ENCODE measurements at regions not wholly inside any gene's neighbourhood (a gene's known extent, or its start where the extent isn't known, plus 50 kb on each side); places are given as distances from the start of the nearest gene placed in this dataset.

DNA sequence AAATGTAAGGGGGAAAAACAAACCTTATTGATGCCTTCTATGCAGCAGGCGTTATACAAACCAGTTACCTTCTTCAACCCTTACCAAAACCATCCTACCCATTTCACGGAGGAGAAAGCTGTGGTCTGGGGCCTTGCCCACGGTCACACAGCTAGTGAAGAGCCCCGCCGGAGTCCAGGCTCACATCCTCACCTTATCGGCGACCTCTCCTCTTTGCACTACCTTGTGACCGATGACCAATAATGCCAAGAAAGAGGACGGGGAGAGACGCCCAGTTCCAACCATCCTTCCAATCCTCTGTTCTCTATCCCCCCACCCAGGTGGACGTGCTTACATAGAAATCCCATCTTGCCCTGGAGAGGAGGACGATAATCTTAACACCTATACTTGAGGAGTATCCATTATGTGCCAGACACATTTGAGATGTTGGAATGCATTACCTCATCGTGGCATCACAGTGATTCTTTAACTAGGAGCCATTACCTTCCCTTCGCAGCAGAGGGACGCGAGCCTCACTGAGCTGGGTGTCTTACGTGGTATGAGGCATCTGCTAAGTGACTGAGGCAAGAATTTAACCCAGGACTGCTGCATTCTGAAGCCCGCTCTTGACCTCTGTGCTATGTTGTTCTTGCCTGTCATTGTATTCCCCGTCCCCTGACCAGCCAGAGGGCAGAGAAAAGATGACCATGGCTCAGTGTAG lies 253.7 kb upstream of the B3GAT1 start:
- ATAC-seq (no peak), DNase-seq (ENCODE audit: extremely low read depth in 1 of 4, low spot score in 3 of 4) (no peak), FAIRE-seq (no peak)
- Histone ChIP-seq H2AFZ (ENCODE audit: low read depth, low read length) (no peak overlapping the region), H3K9me1 (ENCODE audit: control insufficient read depth, insufficient read depth, low read length) (no peaks in the 10 kb centered on the region), H3K9ac (ENCODE audit: insufficient read depth in 1 of 2, low read depth in 2 of 2, low read length in 2 of 2) (no peak overlapping the region), H3K4me3 (no peak overlapping the region), H3K36me3 (ENCODE audit: control insufficient read depth, insufficient read depth, low read length) (no peaks in the 10 kb centered on the region), H3K9me3 (replicated peaks; ENCODE audit: control insufficient read depth, insufficient read depth, low read depth, low read length) (no peaks in the 10 kb centered on the region), H4K20me1 (replicated peaks; ENCODE audit: control insufficient read depth, insufficient read depth, low read length) (0 out of 2 replicates have a peak, but pooled peaks cover 4% of the 10 kb centered on the region), H3K27ac (ENCODE audit: extremely low read depth, low read depth, low read length) (no peak overlapping the region), H3K4me1 (replicated peaks in 1 of 2; ENCODE audit: control insufficient read depth in 2 of 2, insufficient read depth in 2 of 2, low read length in 2 of 2) (no peaks in the 10 kb centered on the region), H3K27me3 (ENCODE audit: control insufficient read depth in 2 of 2, insufficient read depth in 2 of 2, low read length in 2 of 2) (peaks cover 2 to 46% of the 10 kb centered on the region in 2 experiments; a peak in 3 of 5 replicates), H3K4me2 (ENCODE audit: insufficient read depth, low read length) (no peak overlapping the region), H3K79me2 (ENCODE audit: control insufficient read depth, insufficient read depth, low read length) (no peaks in the 10 kb centered on the region)
- CTCF ChIA-PET (ENCODE audit: low intra/inter-chr PET ratio): no interaction called here
- BruUV-seq (replicated peaks): no TSS peak
- TF ChIP-seq ZNF408 (CRISPR knock-in tag; IDR thresholded peaks at IDR 0.05; ENCODE audit: low read depth): no peak
- TF ChIP-seq, protein P1, sequence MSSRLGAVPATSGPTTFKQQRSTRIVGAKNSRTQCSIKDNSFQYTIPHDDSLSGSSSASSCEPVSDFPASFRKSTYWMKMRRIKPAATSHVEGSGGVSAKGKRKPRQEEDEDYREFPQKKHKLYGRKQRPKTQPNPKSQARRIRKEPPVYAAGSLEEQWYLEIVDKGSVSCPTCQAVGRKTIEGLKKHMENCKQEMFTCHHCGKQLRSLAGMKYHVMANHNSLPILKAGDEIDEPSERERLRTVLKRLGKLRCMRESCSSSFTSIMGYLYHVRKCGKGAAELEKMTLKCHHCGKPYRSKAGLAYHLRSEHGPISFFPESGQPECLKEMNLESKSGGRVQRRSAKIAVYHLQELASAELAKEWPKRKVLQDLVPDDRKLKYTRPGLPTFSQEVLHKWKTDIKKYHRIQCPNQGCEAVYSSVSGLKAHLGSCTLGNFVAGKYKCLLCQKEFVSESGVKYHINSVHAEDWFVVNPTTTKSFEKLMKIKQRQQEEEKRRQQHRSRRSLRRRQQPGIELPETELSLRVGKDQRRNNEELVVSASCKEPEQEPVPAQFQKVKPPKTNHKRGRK (tag; IDR thresholded peaks at IDR 0.05): no peak
- no peak for TF ChIP-seq PRPF4 (IDR thresholded peaks at IDR 0.05; ENCODE audit: insufficient read depth, low read depth, low read length, poor library complexity, severe bottlenecking)
- no peak for TF ChIP-seq ZNF551 (CRISPR knock-in tag; IDR thresholded peaks at IDR 0.05)
- intact Hi-C loops (cut with micrococcal nuclease): no loop called here
- under 1% methylated on average over 19 of the region's 19 CpGs for WGBS (ENCODE audit: insufficient coverage, low coverage, missing lambda C conversion rate)
- POLR2A ChIA-PET: interaction anchor here (1.1 kb wide), 1 partner anchor 13 kb away, joined by 3 read pairs; no protein-coding TSS in a partner anchor
- in situ Hi-C loops (cut with MboI): no loop called here
